HCT116 (cell line): ENCODE measurements at regions not wholly inside any gene's neighbourhood (a gene's known extent, or its start where the extent isn't known, plus 50 kb on each side); places are given as distances from the start of the nearest gene placed in this dataset.

Experiments used
- ATAC-seq: fragments of 200-7000 bp; cut with Tn5 transposase; 2 replicates; pipeline ENCODE4 v1.9.1; 2020; ENCODE audit warnings: mild to moderate bottlenecking, moderate library complexity
- BruUV-seq: library from RNA; stranded (reverse); fragments of 400-500 nt; replicated peaks from 2 replicates; lab custom pipeline; 2021; lab: Mats Ljungman, UMichigan
- CTCF ChIA-PET: fragments of 300-600 bp; sonication (Branson Sonifier 250); formaldehyde crosslinking; loops from one replicate; lab custom pipeline; 2021; ENCODE audit warnings: antibody characterized with exemption; lab: Charles Lee
- POLR2A ChIA-PET: fragments of 300-600, 350-600 bp; sonication (Branson Sonifier 250); formaldehyde crosslinking; loops from one replicate; lab custom pipeline; 2021; ENCODE audit warnings: antibody characterized with exemption; lab: Charles Lee
- RAD21 ChIA-PET, 2 experiments: fragments of 300-600 bp; sonication (Branson Sonifier 250); formaldehyde crosslinking; loops; one replicate each; lab custom pipeline; 2023; ENCODE audit warnings: low total read pairs in 2 of 2; ENCODE audit not compliant: uncharacterized antibody in 2 of 2, unreplicated experiment in 2 of 2, low non-redundant PET in 1 of 2; lab: Charles Lee
- DNase-seq: peaks from one replicate; pipeline ENCODE4 v3.0.0-alpha.2; 2010; ENCODE audit warnings: low read depth, low spot score
- H2AFZ ChIP-seq: fragments of 200-600 bp; shearing (Covaris generic), sonication (generic); 2 replicates; pipeline ENCODE4 v1.6.1; 2017; ENCODE audit warnings: low read depth, mixed run types, mixed read lengths, antibody characterized with exemption, low read length; ENCODE audit not compliant: poor library complexity, severe bottlenecking
- H3K27ac ChIP-seq: 2 replicates; pipeline ENCODE4 v1.5.1; 2012; ENCODE audit warnings: low read depth, low read length
- H3K27me3 ChIP-seq: fragments of 200-600 bp; sonication (generic); 2 replicates; pipeline ENCODE4 v1.6.1; 2016; ENCODE audit warnings: mixed run types, low read length, mixed read lengths; ENCODE audit not compliant: insufficient read depth
- H3K36me3 ChIP-seq, 2 experiments: fragments of 200-500 bp in 1 of 2; fragments of 200-600 bp in 1 of 2; sonication (Bioruptor generic) in 1 of 2; sonication (generic) in 1 of 2; 2 replicates each; pipeline versions ENCODE4 v1.5.1 to v1.6.1; 2014 to 2016; ENCODE audit warnings: low read length in 2 of 2, inconsistent platforms in 1 of 2, mixed read lengths in 1 of 2, mixed run types in 1 of 2; ENCODE audit not compliant: insufficient read depth in 2 of 2, control insufficient read depth in 1 of 2
- H3K4me1 ChIP-seq, 2 experiments: fragments of 200-600 bp in 1 of 2; sonication (generic) in 1 of 2; 2 replicates each; pipeline versions ENCODE4 v1.5.1 to v1.6.1; 2012 to 2017; ENCODE audit warnings: low read length in 2 of 2, inconsistent platforms in 1 of 2, mild to moderate bottlenecking in 1 of 2, mixed read lengths in 1 of 2, mixed run types in 1 of 2, moderate library complexity in 1 of 2; ENCODE audit not compliant: insufficient read depth in 2 of 2, control insufficient read depth in 1 of 2
- H3K4me2 ChIP-seq: fragments of 200-600 bp; sonication (generic); 2 replicates; pipeline ENCODE4 v1.6.1; 2017; ENCODE audit warnings: mixed run types, low read length, mixed read lengths
- H3K4me3 ChIP-seq, 2 experiments: fragments of 200-600 bp in 1 of 2; sonication (generic) in 1 of 2; replicated peaks in 1 of 2; 2 replicates each; pipeline ENCODE4 v1.5.1; 2011 to 2016; ENCODE audit warnings: low read length in 2 of 2, control low read depth in 1 of 2, low read depth in 1 of 2, mild to moderate bottlenecking in 1 of 2, mixed read lengths in 1 of 2, mixed run types in 1 of 2
- H3K79me2 ChIP-seq: fragments of 200-600 bp; sonication (generic); 2 replicates; pipeline ENCODE4 v1.6.1; 2017; ENCODE audit warnings: mild to moderate bottlenecking, mixed run types, low read length, moderate library complexity, mixed read lengths; ENCODE audit not compliant: insufficient read depth
- H3K9ac ChIP-seq: fragments of 200-600 bp; sonication (generic); 2 replicates; pipeline ENCODE4 v1.6.1; 2016; ENCODE audit warnings: low read length, mixed read lengths
- H3K9me2 ChIP-seq: fragments of 200-600 bp; sonication (generic), shearing (Covaris generic); 2 replicates; pipeline ENCODE4 v1.6.1; 2017; ENCODE audit warnings: mixed run types, mild to moderate bottlenecking, moderate library complexity; ENCODE audit not compliant: insufficient read depth
- H3K9me3 ChIP-seq, 2 experiments: fragments of 200-500 bp in 1 of 2; fragments of 200-600 bp in 1 of 2; sonication (Bioruptor generic) in 1 of 2; sonication (generic) in 1 of 2; 2 replicates each; pipeline ENCODE4 v1.6.1; 2014 to 2017; ENCODE audit warnings: low read length in 2 of 2, mixed read lengths in 2 of 2, inconsistent platforms in 1 of 2, low read depth in 1 of 2, mild to moderate bottlenecking in 1 of 2, mixed run types in 1 of 2, moderate library complexity in 1 of 2; ENCODE audit not compliant: control insufficient read depth in 1 of 2, insufficient read depth in 1 of 2
- H4K20me1 ChIP-seq: fragments of 200-600 bp; sonication (generic), shearing (Covaris generic); 2 replicates; pipeline ENCODE4 v1.6.1; 2017; ENCODE audit warnings: mixed run types, mild to moderate bottlenecking, moderate library complexity; ENCODE audit not compliant: insufficient read depth
- CBX3 ChIP-seq: IDR thresholded peaks from 2 replicates; pipeline ENCODE4 v1.6.1; 2012; ENCODE audit warnings: low read depth
- CTCF ChIP-seq, 3 experiments: fragments of 200-600 bp in 1 of 3; sonication (generic) in 1 of 3; IDR thresholded peaks in 2 of 3; conservative IDR thresholded peaks in 1 of 3; 2 replicates each; pipeline ENCODE4 v1.5.1; 2012 to 2017; ENCODE audit warnings: low read depth in 2 of 3, low read length in 2 of 3, antibody characterized with exemption in 1 of 3, borderline replicate concordance in 1 of 3, control low read depth in 1 of 3, mild to moderate bottlenecking in 1 of 3, mixed read lengths in 1 of 3, mixed run types in 1 of 3, moderate library complexity in 1 of 3; ENCODE audit not compliant: insufficient read depth in 1 of 3
- EZH2phosphoT487 ChIP-seq: fragments of 200-600 bp; IDR thresholded peaks from 2 replicates; pipeline ENCODE4 v1.6.1; 2018; ENCODE audit warnings: antibody characterized with exemption, borderline replicate concordance
- JUND ChIP-seq: IDR thresholded peaks from 2 replicates; pipeline ENCODE4 v1.6.1; 2012
- POLR2A ChIP-seq: IDR thresholded peaks from 2 replicates; pipeline ENCODE4 v1.7.0; 2011; ENCODE audit warnings: borderline replicate concordance; ENCODE audit not compliant: insufficient read depth, insufficient read length; ENCODE audit errors: extremely low read depth
- POLR2AphosphoS5 ChIP-seq: IDR thresholded peaks from 2 replicates; pipeline ENCODE4 v1.6.1; 2011; ENCODE audit warnings: mild to moderate bottlenecking, low read depth, low read length, moderate library complexity
- SIN3A ChIP-seq: IDR thresholded peaks from 2 replicates; pipeline ENCODE4 v1.6.1; 2012; ENCODE audit warnings: low read depth
- TCF7L2 ChIP-seq: IDR thresholded peaks from 2 replicates; pipeline ENCODE4 v1.7.0; 2011; ENCODE audit warnings: borderline replicate concordance, inconsistent platforms; ENCODE audit not compliant: insufficient read depth, insufficient read length; ENCODE audit errors: extremely low read depth
- YY1 ChIP-seq: IDR thresholded peaks from 2 replicates; pipeline ENCODE4 v1.6.1; 2011; ENCODE audit warnings: low read length, low read depth, moderate library complexity, mild to moderate bottlenecking; ENCODE audit not compliant: insufficient replicate concordance; ENCODE audit errors: extremely low read depth
- ZFX ChIP-seq: fragments of 450-650 bp; IDR thresholded peaks from 2 replicates; pipeline ENCODE4 v1.6.1; 2017
- ZNF274 ChIP-seq: fragments of 200-500 bp; sonication (Bioruptor generic); IDR thresholded peaks from 2 replicates; pipeline ENCODE4 v1.6.1; 2014; ENCODE audit warnings: mild to moderate bottlenecking, low read depth, low read length, inconsistent platforms
- intact Hi-C: fragments of 100-400 bp; cut with micrococcal nuclease; formaldehyde crosslinking; loops from 2 replicates; pipeline ENCODE4 v1.10.0; 2022

GRCh38 chr11:24155792-24156191 is 341.1 kb upstream of the LUZP2 start:
- no peak for DNase-seq
- no peak overlapping the region for H2AFZ ChIP-seq
- H3K9me3 ChIP-seq: peaks cover 10 to 18% of the 10 kb centered on the region in 2 experiments; a peak in 2 of 4 replicates
- no peaks in the 10 kb centered on the region for H3K79me2 ChIP-seq
- RAD21 ChIA-PET: no interaction called here
- TF ChIP-seq ZFX (no peak), CBX3 (no peak), EZH2phosphoT487 (no peak), YY1 (no peak), POLR2A (no peak), JUND (no peak)
- TF ChIP-seq, all 23 proteins: peak for 0
- Histone ChIP-seq H3K4me3 (no peak overlapping the region), H3K4me1 (no peaks in the 10 kb centered on the region), H4K20me1 (no peaks in the 10 kb centered on the region), H3K36me3 (no peaks in the 10 kb centered on the region), H3K9me2 (no peaks in the 10 kb centered on the region), H3K27ac (no peak overlapping the region), H3K4me2 (no peak overlapping the region), H3K9ac (no peak overlapping the region), H3K27me3 (no peaks in the 10 kb centered on the region)
- ATAC-seq: no peak
- ChIA-PET POLR2A (no interaction called here), CTCF (no interaction called here)
- intact Hi-C loops: no loop called here
- BruUV-seq: no TSS peak

- no TSS peak for BruUV-seq
- ChIA-PET CTCF (no interaction called here), POLR2A (no interaction called here), RAD21 (no interaction called here)
- no peak overlapping the region for H3K4me3 ChIP-seq
- DNase-seq (no peak), ATAC-seq (no peak)
- peaks cover 10 to 18% of the 10 kb centered on the region in 2 experiments; a peak in 2 of 4 replicates for H3K9me3 ChIP-seq
- H3K4me1 ChIP-seq: no peaks in the 10 kb centered on the region
- no peak overlapping the region for H3K9ac ChIP-seq
- no peaks in the 10 kb centered on the region for H3K27me3 ChIP-seq
- TF ChIP-seq TCF7L2: no peak
- TF ChIP-seq CTCF (IDR thresholded peaks at IDR 0.05 in 2 of 3, conservative IDR thresholded peaks at IDR 0.05 in 1 of 3; ENCODE audit: borderline replicate concordance in 1 of 3, insufficient read depth in 1 of 3, low read depth in 2 of 3, low read length in 2 of 3): no peak
- TF ChIP-seq JUND: no peak
- TF ChIP-seq SIN3A: no peak
- TF ChIP-seq EZH2phosphoT487: no peak
- TF ChIP-seq POLR2A: no peak
- no peak for TF ChIP-seq CBX3
- TF ChIP-seq POLR2AphosphoS5: no peak
- no peak for TF ChIP-seq ZNF274
- H3K9me2 ChIP-seq: no peaks in the 10 kb centered on the region
- no peaks in the 10 kb centered on the region for H3K79me2 ChIP-seq
- H2AFZ ChIP-seq: no peak overlapping the region
- no peak overlapping the region for H3K27ac ChIP-seq
- H4K20me1 ChIP-seq: no peaks in the 10 kb centered on the region
- intact Hi-C loops: no loop called here
- H3K36me3 ChIP-seq: no peaks in the 10 kb centered on the region
- no peak overlapping the region for H3K4me2 ChIP-seq
Observed at GRCh38 chr11:24157316-24157715, 339.5 kb upstream of the LUZP2 start.
